CD4-positive, alpha-beta memory T cell (primary cell): ENCODE measurements at regions not wholly inside any gene's neighbourhood (a gene's known extent, or its start where the extent isn't known, plus 50 kb on each side); places are given as distances from the start of the nearest gene placed in this dataset.
A peak's percentile ranks its signal among the peaks of the same experiment; 100 is the strongest.

Experiments
- CTCF ChIA-PET: fragments of 350-600 bp; sonication (Branson Sonifier 250); formaldehyde crosslinking; loops from one replicate; lab custom pipeline; 2021; ENCODE audit warnings: inconsistent platforms; ENCODE audit not compliant: partially characterized antibody; lab: Charles Lee
- POLR2A ChIA-PET: fragments of 350-600 bp; sonication (Branson Sonifier 250); formaldehyde crosslinking; loops from one replicate; lab custom pipeline; 2021; ENCODE audit not compliant: partially characterized antibody; lab: Charles Lee
- DNase-seq, 5 donors: peaks; one replicate each; pipeline versions ENCODE4 v3.0.0 to v3.0.0-alpha.2; 2020 to 2022; ENCODE audit warnings: mixed read lengths in 1 of 5
- H3K27ac ChIP-seq: one replicate; pipeline ENCODE4 v1.7.0; 2013; ENCODE audit warnings: low read depth, low read length
- H3K27me3 ChIP-seq: 2 replicates; pipeline ENCODE4 v1.7.0; 2013; ENCODE audit warnings: mild to moderate bottlenecking, low read length, moderate library complexity; ENCODE audit not compliant: insufficient read depth
- H3K36me3 ChIP-seq: 2 replicates; pipeline ENCODE4 v1.7.0; 2013; ENCODE audit warnings: mild to moderate bottlenecking, low read length, moderate library complexity; ENCODE audit not compliant: insufficient read depth
- H3K4me1 ChIP-seq: 2 replicates; pipeline ENCODE4 v1.7.0; 2013; ENCODE audit warnings: mild to moderate bottlenecking, low read length, moderate library complexity; ENCODE audit not compliant: insufficient read depth
- H3K4me3 ChIP-seq, 2 donors: one replicate each; pipeline ENCODE4 v1.7.0; 2013; ENCODE audit warnings: low read length in 2 of 2, mild to moderate bottlenecking in 1 of 2
- H3K9me3 ChIP-seq, 2 donors: one replicate each; pipeline ENCODE4 v1.7.0; 2013; ENCODE audit warnings: low read length in 2 of 2, control low read depth in 1 of 2; ENCODE audit not compliant: control insufficient read depth in 1 of 2
- H3K27ac Mint-ChIP-seq, 7 donors: one replicate each; pipeline ENCODE4 v1.8.0; 2020 to 2021; ENCODE audit warnings: mixed read lengths in 7 of 7, mild to moderate bottlenecking in 6 of 7, inconsistent platforms in 3 of 7, moderate library complexity in 3 of 7
- H3K27me3 Mint-ChIP-seq, 2 donors: one replicate each; pipeline ENCODE4 v1.8.0; 2020 to 2021; ENCODE audit warnings: mixed read lengths in 2 of 2
- H3K36me3 Mint-ChIP-seq, 2 donors: one replicate each; pipeline ENCODE4 v1.8.0; 2020 to 2021; ENCODE audit warnings: mixed read lengths in 2 of 2, inconsistent platforms in 1 of 2, mild to moderate bottlenecking in 1 of 2
- H3K4me1 Mint-ChIP-seq, 4 donors: one replicate each; pipeline ENCODE4 v1.8.0; 2020 to 2021; ENCODE audit warnings: mixed read lengths in 4 of 4, mild to moderate bottlenecking in 1 of 4
- H3K4me3 Mint-ChIP-seq, 8 donors: one replicate each; pipeline ENCODE4 v1.8.0; 2020 to 2021; ENCODE audit warnings: mixed read lengths in 8 of 8, mild to moderate bottlenecking in 7 of 8, moderate library complexity in 6 of 8, inconsistent platforms in 3 of 8
- H3K9me3 Mint-ChIP-seq, 8 donors: one replicate each; pipeline ENCODE4 v1.8.0; 2020 to 2021; ENCODE audit warnings: mixed read lengths in 8 of 8, mild to moderate bottlenecking in 5 of 8, inconsistent platforms in 3 of 8, moderate library complexity in 1 of 8
- intact Hi-C: fragments of 100-400 bp; cut with micrococcal nuclease; formaldehyde crosslinking; loops from one replicate; pipeline ENCODE4 v1.15.1; 2023

DNA sequence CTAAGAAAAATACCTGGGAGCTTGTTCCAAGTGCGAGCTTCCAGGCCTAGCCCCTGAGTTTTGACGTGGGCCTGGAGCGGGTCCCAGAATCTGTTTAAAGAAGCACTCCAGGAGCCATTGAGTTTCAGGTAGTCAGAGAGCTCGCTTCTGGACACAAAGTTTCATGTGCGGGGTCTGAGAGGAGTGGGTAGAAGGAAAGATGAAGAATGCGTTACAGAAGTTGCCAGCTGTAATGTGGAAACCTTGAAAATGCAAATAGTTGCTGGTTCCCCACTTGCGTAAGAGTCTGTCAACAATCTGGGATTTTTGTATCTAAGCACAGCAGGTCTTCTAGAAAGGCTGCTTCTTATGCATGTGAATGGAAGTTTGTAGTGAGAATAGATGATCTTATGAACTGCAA is 77.5 kb upstream of the CLCN4 start:
- Histone ChIP-seq H3K27me3 (no peaks in the 10 kb centered on the region), H3K27ac (no peak overlapping the region), H3K4me3 (no peak overlapping the region), H3K9me3 (no peaks in the 10 kb centered on the region), H3K4me1 (peaks cover 30% of the 10 kb centered on the region), H3K36me3 (no peaks in the 10 kb centered on the region)
- peak overlapping the region in 1 of 7 donors; percentile 10 for H3K27ac Mint-ChIP-seq
- POLR2A ChIA-PET, result interaction anchor here (0.9 kb wide), 1 partner anchor 32 kb away, joined by 4 read pairs; no protein-coding TSS in a partner anchor
- intact Hi-C loops, result loop anchor here (5.0 kb wide), 1 partner anchor 82 kb away; no protein-coding TSS in a partner anchor
- peaks cover 10 to 25% (median 16%) of the 10 kb centered on the region in 4 donors for H3K4me1 Mint-ChIP-seq
- H3K36me3 Mint-ChIP-seq, result peaks cover 0 to 4% of the 10 kb centered on the region in 2 donors
- no peak for DNase-seq
- CTCF ChIA-PET, result interaction anchor here (1.0 to 2.0 kb wide), 5 partner anchors 17 to 39 kb away, joined by 3 to 8 read pairs (median 4); no protein-coding TSS in a partner anchor
- no peak overlapping the region for H3K4me3 Mint-ChIP-seq
- peaks cover 0 to 2% (median 0%) of the 10 kb centered on the region in 8 donors for H3K9me3 Mint-ChIP-seq
- H3K27me3 Mint-ChIP-seq, result no peaks in the 10 kb centered on the region

DNA sequence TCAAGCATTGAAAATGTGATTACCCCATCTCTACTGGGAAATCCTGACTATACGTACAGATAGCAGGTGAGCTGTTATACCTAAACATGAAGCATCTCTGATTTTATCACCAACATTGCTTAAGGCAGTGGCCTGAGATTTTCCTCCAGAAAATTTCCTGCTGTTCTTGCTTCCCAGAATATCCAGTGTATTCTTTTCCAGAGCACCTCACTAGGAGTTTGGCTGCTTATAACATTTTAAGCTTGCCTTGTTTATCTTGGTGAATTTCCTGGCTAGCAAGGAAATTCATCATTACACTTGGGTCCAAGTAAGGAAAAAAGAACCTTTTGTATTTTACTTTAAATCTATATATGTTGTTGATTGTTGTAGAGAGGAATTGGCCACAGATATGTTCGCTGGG is 73.0 kb upstream of the CLCN4 start:
- CTCF ChIA-PET, result interaction anchor here (0.9 to 3.5 kb wide), 10 partner anchors 8 to 88 kb away, joined by 3 to 21 read pairs (median 6); no protein-coding TSS in a partner anchor
- H3K27me3 ChIP-seq, result no peaks in the 10 kb centered on the region
- Mint-ChIP-seq H3K27me3 (no peaks in the 10 kb centered on the region), H3K4me3 (peak overlapping the region in 4 of 8 donors; percentile 10 to 81 (median 68)), H3K4me1 (peaks cover 28 to 55% (median 37%) of the 10 kb centered on the region in 4 donors), H3K27ac (peak overlapping the region; percentile 30 to 98 (median 95)), H3K36me3 (peaks cover 0 to 4% of the 10 kb centered on the region in 2 donors), H3K9me3 (no peaks in the 10 kb centered on the region)
- intact Hi-C loops, result loop anchor here (1.0 to 2.0 kb wide), 2 partner anchors 14 to 23 kb away; no protein-coding TSS in a partner anchor
- no peak overlapping the region for H3K4me3 ChIP-seq
- H3K9me3 ChIP-seq, result no peaks in the 10 kb centered on the region
- no peak for DNase-seq
- POLR2A ChIA-PET, result interaction anchor here (1.5 to 6.3 kb wide), 5 partner anchors 10 to 731 kb away, joined by 6 to 75 read pairs (median 10); no protein-coding TSS in a partner anchor
- H3K36me3 ChIP-seq, result no peaks in the 10 kb centered on the region
- H3K27ac ChIP-seq, result peak overlapping the region; percentile 64
- H3K4me1 ChIP-seq, result peaks cover 55% of the 10 kb centered on the region

DNA sequence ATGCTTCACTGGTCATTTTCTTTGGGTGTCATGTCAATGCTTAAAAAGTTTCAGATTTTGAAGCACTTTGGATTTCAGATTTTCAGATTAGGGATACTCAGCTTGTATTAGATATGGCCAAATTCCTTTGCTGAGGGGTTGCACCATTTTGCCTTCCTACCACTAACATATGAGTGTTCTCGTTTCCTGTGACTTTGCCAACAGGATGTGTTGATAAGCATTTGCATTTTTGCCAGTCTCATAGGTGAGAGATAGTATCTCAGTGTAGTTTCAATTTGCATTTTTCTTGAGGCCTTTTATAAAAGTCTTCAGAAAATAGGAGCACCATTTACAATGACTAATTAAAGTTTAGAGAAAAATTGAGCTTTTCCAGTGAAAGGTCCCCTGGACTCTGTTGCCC is 71.6 kb upstream of the CLCN4 start:
- H3K27me3 ChIP-seq, result no peaks in the 10 kb centered on the region
- peak; percentile 30 to 55 (median 35) for DNase-seq
- Mint-ChIP-seq H3K36me3 (peaks cover 0 to 4% of the 10 kb centered on the region in 2 donors), H3K27me3 (no peaks in the 10 kb centered on the region), H3K9me3 (no peaks in the 10 kb centered on the region), H3K4me1 (peaks cover 28 to 55% (median 37%) of the 10 kb centered on the region in 4 donors), H3K4me3 (peak overlapping the region in 7 of 8 donors; percentile 6 to 71 (median 34)), H3K27ac (peak overlapping the region; percentile 31 to 95 (median 71))
- ChIA-PET POLR2A (interaction anchor here (0.6 to 6.3 kb wide), 5 partner anchors 8 to 69 kb away, joined by 3 to 75 read pairs (median 4); no protein-coding TSS in a partner anchor), CTCF (interaction anchor here (0.9 to 3.5 kb wide), 9 partner anchors 10 to 89 kb away, joined by 3 to 21 read pairs (median 4); no protein-coding TSS in a partner anchor)
- H3K9me3 ChIP-seq, result no peaks in the 10 kb centered on the region
- H3K27ac ChIP-seq, result no peak overlapping the region
- H3K4me3 ChIP-seq, result no peak overlapping the region
- intact Hi-C loops, result loop anchor here (2.0 kb wide), 1 partner anchor 22 kb away; no protein-coding TSS in a partner anchor
- no peaks in the 10 kb centered on the region for H3K36me3 ChIP-seq
- H3K4me1 ChIP-seq, result peaks cover 55% of the 10 kb centered on the region

DNA sequence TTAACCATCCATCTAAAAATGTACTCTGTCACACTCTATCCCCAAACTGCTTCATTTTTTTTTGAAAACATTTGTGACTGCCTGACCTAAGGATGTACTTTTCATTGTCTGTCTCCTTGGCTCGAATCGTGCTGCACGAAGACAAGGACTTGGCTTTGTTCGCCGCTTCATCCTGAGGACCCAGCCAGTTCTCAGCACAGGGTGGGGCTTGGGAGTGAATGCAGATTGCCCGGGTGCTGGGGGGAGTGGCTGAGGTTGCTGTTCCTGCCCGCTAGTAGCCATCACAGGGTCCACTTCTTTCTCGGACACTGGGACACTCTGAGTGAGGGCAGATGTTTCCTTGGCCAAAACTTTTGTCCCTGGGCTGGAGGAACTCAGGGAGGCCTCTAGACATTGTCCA is 70.1 kb upstream of the CLCN4 start:
- POLR2A ChIA-PET, result interaction anchor here (6.3 kb wide), 1 partner anchor 25 kb away, joined by 75 read pairs; no protein-coding TSS in a partner anchor
- Histone ChIP-seq H3K27me3 (no peaks in the 10 kb centered on the region), H3K9me3 (no peaks in the 10 kb centered on the region), H3K36me3 (no peaks in the 10 kb centered on the region), H3K4me1 (peaks cover 55% of the 10 kb centered on the region), H3K4me3 (no peak overlapping the region), H3K27ac (no peak overlapping the region)
- H3K27ac Mint-ChIP-seq, result peak overlapping the region in 6 of 7 donors; percentile 29 to 95 (median 86)
- peaks cover 28 to 55% (median 37%) of the 10 kb centered on the region in 4 donors for H3K4me1 Mint-ChIP-seq
- intact Hi-C loops, result no loop called here
- H3K27me3 Mint-ChIP-seq, result no peaks in the 10 kb centered on the region
- DNase-seq, result no peak
- CTCF ChIA-PET, result no interaction called here
- H3K4me3 Mint-ChIP-seq, result peak overlapping the region in 1 of 8 donors; percentile 19
- no peaks in the 10 kb centered on the region for H3K9me3 Mint-ChIP-seq
- peaks cover 3 to 5% of the 10 kb centered on the region in 2 donors for H3K36me3 Mint-ChIP-seq

DNA sequence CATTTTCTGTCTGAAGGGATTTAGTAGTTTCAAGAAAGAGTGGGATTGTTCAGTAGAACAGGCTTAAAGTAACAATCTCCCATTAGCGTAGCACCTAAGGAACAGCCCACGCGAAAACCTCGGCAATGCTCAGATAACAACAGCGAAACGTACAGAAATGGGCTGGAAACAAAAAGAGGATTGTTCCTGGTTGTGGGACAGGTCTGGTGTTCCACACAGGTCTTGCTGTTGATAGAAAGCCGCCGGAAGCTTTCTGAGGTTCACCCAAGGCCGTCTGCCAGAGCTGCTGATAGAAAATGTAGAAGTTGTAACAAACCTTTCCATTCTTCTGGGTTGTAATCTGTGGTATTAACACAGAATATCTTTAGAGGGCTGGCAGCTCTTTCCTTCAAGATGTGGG is 69.4 kb upstream of the CLCN4 start:
- Mint-ChIP-seq H3K4me1 (peaks cover 28 to 55% (median 37%) of the 10 kb centered on the region in 4 donors), H3K27me3 (no peaks in the 10 kb centered on the region), H3K4me3 (no peak overlapping the region), H3K9me3 (no peaks in the 10 kb centered on the region), H3K27ac (peak overlapping the region in 2 of 7 donors; percentile 22 to 65), H3K36me3 (peaks cover 5 to 7% of the 10 kb centered on the region in 2 donors)
- intact Hi-C loops, result no loop called here
- Histone ChIP-seq H3K36me3 (no peaks in the 10 kb centered on the region), H3K4me3 (no peak overlapping the region), H3K9me3 (no peaks in the 10 kb centered on the region), H3K27ac (no peak overlapping the region), H3K27me3 (no peaks in the 10 kb centered on the region), H3K4me1 (peaks cover 50% of the 10 kb centered on the region)
- no peak for DNase-seq
- CTCF ChIA-PET, result interaction anchor here (1.9 kb wide), 1 partner anchor 11 kb away, joined by 5 read pairs; no protein-coding TSS in a partner anchor
- POLR2A ChIA-PET, result interaction anchor here (1.3 kb wide), 1 partner anchor 10 kb away, joined by 3 read pairs; no protein-coding TSS in a partner anchor

DNA sequence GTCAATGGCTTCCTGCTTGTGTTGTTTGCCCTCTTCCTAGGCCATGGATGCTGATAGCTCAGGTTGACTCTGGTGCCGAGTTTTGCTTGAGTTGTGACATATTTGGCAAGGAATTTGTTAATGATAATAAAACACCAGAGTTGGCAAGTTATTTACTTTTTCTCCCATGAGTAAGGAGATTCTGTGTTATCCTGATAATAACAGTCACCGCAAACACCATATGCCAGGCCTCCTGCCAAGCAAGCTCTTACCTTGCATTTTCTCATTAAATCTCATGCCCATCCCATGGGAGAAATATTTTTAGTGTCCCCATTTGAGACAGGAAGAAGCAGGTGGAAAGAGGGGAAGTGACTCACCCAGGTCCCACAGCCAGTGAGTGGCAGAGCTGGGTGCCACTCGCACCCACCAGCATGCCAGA is 67.4 kb upstream of the CLCN4 start:
- Mint-ChIP-seq H3K27me3 (no peaks in the 10 kb centered on the region), H3K36me3 (peaks cover 5 to 7% of the 10 kb centered on the region in 2 donors), H3K9me3 (no peaks in the 10 kb centered on the region), H3K27ac (peak overlapping the region in 1 of 7 donors; percentile 25), H3K4me3 (no peak overlapping the region), H3K4me1 (peaks cover 19 to 36% (median 24%) of the 10 kb centered on the region in 4 donors)
- DNase-seq, result no peak
- Histone ChIP-seq H3K9me3 (no peaks in the 10 kb centered on the region), H3K4me3 (no peak overlapping the region), H3K27me3 (no peaks in the 10 kb centered on the region), H3K4me1 (peaks cover 30% of the 10 kb centered on the region), H3K27ac (no peak overlapping the region), H3K36me3 (no peaks in the 10 kb centered on the region)
- intact Hi-C loops, result no loop called here
- ChIA-PET POLR2A (interaction anchor here (1.5 kb wide), 1 partner anchor 22 kb away, joined by 6 read pairs; no protein-coding TSS in a partner anchor), CTCF (interaction anchor here (1.7 to 1.9 kb wide), 2 partner anchors 9 to 12 kb away, joined by 4 to 5 read pairs; no protein-coding TSS in a partner anchor)

DNA sequence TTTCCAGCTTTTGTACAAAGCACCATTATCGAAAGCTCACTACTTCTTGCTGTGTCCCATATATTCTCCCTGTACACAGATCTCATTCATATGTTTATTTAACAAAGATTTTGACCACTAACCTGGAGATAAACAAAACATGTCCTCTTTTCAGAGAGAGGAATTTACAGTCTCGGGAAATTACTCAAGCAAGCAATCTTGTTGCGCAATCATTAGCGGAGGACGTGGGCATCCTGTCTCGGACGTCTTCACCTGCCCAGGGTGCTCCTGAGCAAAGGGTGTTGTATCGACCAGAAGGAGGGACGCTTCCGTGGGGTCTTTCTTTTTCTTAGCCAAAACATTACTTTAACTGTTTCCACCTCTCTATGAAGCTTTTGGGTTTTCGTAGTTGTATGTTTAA is 66.5 kb upstream of the CLCN4 start:
- Mint-ChIP-seq H3K9me3 (no peaks in the 10 kb centered on the region), H3K27ac (no peak overlapping the region), H3K27me3 (no peaks in the 10 kb centered on the region), H3K4me3 (no peak overlapping the region), H3K36me3 (peaks cover 5 to 7% of the 10 kb centered on the region in 2 donors), H3K4me1 (peaks cover 12 to 28% (median 17%) of the 10 kb centered on the region in 4 donors)
- H3K4me1 ChIP-seq, result peaks cover 23% of the 10 kb centered on the region
- intact Hi-C loops, result no loop called here
- no peaks in the 10 kb centered on the region for H3K27me3 ChIP-seq
- H3K36me3 ChIP-seq, result no peaks in the 10 kb centered on the region
- no peaks in the 10 kb centered on the region for H3K9me3 ChIP-seq
- ChIA-PET POLR2A (interaction anchor here (1.5 kb wide), 1 partner anchor 21 kb away, joined by 6 read pairs; no protein-coding TSS in a partner anchor), CTCF (interaction anchor here (1.7 kb wide), 1 partner anchor 13 kb away, joined by 4 read pairs; no protein-coding TSS in a partner anchor)
- no peak overlapping the region for H3K27ac ChIP-seq
- no peak overlapping the region for H3K4me3 ChIP-seq
- DNase-seq, result no peak
